ENCODE measurements at regions not wholly inside any gene's neighbourhood (a gene's known extent, or its start where the extent isn't known, plus 50 kb on each side); places are given as distances from the start of the nearest gene placed in this dataset.

DNA sequence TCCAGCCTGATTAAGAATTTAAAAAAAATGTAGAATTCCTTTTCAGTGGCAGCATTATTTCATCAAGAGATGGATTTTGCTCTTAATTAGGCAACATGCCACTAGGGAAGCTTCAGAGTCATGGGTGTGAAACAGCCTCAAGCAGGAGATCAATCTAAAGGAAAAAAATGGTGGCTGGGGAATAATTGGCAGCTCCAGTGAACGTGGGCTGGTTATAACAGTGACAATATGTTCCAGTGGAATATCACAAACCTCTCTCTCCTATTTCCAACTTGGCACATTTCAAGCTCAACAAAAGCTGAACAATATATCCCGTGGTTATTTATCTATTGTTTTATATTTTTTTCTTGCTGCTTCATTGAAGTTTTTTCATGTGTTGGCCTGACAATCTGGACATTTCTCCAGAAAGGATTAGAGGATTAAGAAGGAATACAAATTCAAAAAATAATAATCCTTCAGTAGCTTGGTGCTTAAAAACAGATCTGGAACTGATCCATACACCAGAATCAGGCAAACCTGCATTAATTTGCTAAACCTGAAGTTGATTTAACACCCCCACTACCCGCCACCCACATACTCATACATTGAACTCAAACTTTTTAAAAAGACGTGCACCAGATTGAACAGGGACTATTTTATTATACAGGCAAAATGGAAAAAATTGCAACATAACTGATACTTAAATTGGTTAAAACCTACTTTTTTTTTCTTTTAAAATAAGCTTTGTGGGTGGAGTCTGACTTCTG is 255.9 kb upstream of the SPRED2 start:
- WGBS: 98% methylated on average over 4 of the region's 4 CpGs
- Histone ChIP-seq H3K9me3 (ENCODE audit: insufficient read depth, low read depth, low read length) (no peaks in the 10 kb centered on the region), H3K36me3 (ENCODE audit: insufficient read depth, low read length) (no peaks in the 10 kb centered on the region), H3K27me3 (ENCODE audit: insufficient read depth, low read length) (no peaks in the 10 kb centered on the region), H3K9ac (ENCODE audit: low read depth, low read length) (no peak overlapping the region), H3K4me1 (ENCODE audit: insufficient read depth, low read length) (no peaks in the 10 kb centered on the region), H3K4me3 (ENCODE audit: low read length) (no peak overlapping the region), H3K27ac (ENCODE audit: low read depth, low read length) (no peak overlapping the region)

DNA sequence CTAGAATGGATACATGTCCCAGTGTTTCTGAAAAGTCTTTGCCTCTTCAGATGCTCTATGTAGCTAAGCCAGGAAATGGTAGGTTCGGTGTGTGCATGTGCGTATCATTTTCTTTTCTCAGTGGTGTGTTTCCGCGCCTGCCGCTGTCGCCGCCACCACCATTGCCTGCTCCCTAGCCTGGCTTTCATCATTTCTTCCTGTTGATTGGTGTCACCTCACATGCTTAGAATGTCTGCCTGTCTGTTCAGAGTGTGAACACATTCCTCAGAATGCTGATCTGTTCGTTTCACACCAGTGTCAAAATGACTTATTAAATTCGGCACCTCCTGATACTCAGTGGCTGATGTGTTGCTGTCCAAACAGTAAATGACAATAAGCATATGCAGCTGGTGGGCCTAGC is 255.2 kb upstream of the SPRED2 start:
- Histone ChIP-seq H3K36me3 (ENCODE audit: insufficient read depth, low read length) (no peaks in the 10 kb centered on the region), H3K4me1 (ENCODE audit: insufficient read depth, low read length) (no peaks in the 10 kb centered on the region), H3K27ac (ENCODE audit: low read depth, low read length) (no peak overlapping the region), H3K4me3 (ENCODE audit: low read length) (no peak overlapping the region), H3K9ac (ENCODE audit: low read depth, low read length) (no peak overlapping the region), H3K9me3 (ENCODE audit: insufficient read depth, low read depth, low read length) (no peaks in the 10 kb centered on the region), H3K27me3 (ENCODE audit: insufficient read depth, low read length) (no peaks in the 10 kb centered on the region)
- 95% methylated on average over 9 of the region's 9 CpGs for WGBS

DNA sequence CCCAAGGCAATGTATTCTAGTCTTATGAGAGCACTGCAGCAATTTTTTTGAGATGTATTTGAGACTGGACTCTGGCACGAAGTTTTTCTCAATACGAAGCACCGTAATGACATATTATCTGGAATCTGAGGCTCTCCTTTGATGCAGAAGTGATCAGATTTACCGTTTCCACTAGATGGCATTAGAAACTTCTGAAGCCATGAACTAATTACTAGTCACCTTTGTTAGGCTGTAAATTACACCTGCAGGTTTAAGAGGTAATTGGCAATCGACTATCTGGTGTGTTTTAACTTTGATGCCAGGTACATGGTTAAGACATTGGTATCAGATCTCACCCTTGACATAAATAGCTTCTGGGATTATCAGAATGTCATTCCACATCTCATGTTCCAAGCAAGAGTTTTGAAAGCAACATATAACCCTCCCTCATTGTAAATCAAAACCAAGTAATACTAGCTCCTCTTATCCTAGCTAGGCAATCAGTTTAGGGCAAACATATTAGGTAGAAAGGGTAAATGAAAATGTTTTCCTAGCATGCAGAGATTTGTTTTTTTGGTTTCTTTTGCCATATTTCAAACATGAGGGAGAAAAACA is 254.6 kb upstream of the SPRED2 start:
- Histone ChIP-seq H3K36me3 (ENCODE audit: insufficient read depth, low read length) (no peaks in the 10 kb centered on the region), H3K4me3 (ENCODE audit: low read length) (no peak overlapping the region), H3K4me1 (ENCODE audit: insufficient read depth, low read length) (no peaks in the 10 kb centered on the region), H3K9ac (ENCODE audit: low read depth, low read length) (no peak overlapping the region), H3K27ac (ENCODE audit: low read depth, low read length) (no peak overlapping the region), H3K27me3 (ENCODE audit: insufficient read depth, low read length) (no peaks in the 10 kb centered on the region), H3K9me3 (ENCODE audit: insufficient read depth, low read depth, low read length) (no peaks in the 10 kb centered on the region)
- WGBS: 79% methylated on average over 5 of the region's 5 CpGs

DNA sequence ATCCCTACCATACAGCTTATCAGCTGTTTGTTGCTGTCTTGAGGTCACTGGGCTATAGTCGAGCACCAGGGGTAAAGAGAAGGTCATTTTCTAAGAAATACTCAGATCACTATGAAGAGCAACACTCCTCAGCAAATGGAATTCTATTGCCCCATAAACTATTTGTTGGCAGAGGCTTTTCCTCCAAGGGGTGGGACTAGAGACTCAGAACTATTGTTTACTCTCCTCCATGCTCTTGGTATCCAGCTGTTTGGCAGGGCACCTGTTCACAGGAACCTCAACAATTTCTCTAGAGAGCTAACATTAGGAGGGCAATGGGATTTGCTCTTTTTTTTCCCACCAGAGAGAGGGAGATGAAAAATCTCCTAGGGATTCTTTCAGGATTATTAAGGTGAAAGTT is 249.1 kb upstream of the SPRED2 start:
- WGBS: 100% methylated on average over 1 of the region's 1 CpG
- Histone ChIP-seq H3K4me3 (ENCODE audit: low read length) (no peak overlapping the region), H3K27ac (ENCODE audit: low read depth, low read length) (no peak overlapping the region), H3K4me1 (ENCODE audit: insufficient read depth, low read length) (no peaks in the 10 kb centered on the region), H3K9me3 (ENCODE audit: insufficient read depth, low read depth, low read length) (no peaks in the 10 kb centered on the region), H3K27me3 (ENCODE audit: insufficient read depth, low read length) (no peaks in the 10 kb centered on the region), H3K9ac (ENCODE audit: low read depth, low read length) (no peak overlapping the region), H3K36me3 (ENCODE audit: insufficient read depth, low read length) (no peaks in the 10 kb centered on the region)

DNA sequence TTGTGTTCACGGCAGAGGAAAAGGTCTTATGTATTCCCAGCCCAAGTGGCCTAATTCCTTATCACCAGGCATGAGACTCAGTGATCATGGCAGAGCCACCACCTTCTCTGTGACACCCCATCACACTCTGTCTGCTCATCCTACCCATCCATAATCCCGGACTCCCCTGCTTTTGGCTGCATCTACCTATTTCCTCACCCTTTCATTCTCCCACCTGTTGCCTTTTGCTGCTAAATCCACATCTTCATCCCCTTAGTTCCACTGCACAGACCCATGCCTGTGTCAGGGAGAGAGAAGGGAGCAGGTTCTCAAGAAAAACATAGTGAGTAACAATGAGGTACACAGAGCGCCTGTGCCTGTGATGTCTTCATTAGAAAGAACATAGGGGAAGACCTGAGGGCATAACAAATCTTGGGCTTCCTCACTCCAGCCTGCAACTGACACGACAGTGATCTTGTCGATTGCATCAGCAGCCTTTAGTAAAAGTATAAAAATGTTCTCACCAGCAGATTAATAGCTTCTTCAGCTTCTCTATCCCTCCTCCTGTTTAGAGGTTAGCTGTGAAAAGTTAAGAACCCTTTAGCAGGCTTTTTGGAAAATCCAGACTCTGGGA is 246.5 kb upstream of the SPRED2 start:
- Histone ChIP-seq H3K4me1 (ENCODE audit: insufficient read depth, low read length) (no peaks in the 10 kb centered on the region), H3K36me3 (ENCODE audit: insufficient read depth, low read length) (no peaks in the 10 kb centered on the region), H3K9ac (ENCODE audit: low read depth, low read length) (no peak overlapping the region), H3K4me3 (ENCODE audit: low read length) (no peak overlapping the region), H3K27ac (ENCODE audit: low read depth, low read length) (no peak overlapping the region), H3K9me3 (ENCODE audit: insufficient read depth, low read depth, low read length) (no peaks in the 10 kb centered on the region), H3K27me3 (ENCODE audit: insufficient read depth, low read length) (no peaks in the 10 kb centered on the region)
- 92% methylated on average over 5 of the region's 5 CpGs for WGBS

DNA sequence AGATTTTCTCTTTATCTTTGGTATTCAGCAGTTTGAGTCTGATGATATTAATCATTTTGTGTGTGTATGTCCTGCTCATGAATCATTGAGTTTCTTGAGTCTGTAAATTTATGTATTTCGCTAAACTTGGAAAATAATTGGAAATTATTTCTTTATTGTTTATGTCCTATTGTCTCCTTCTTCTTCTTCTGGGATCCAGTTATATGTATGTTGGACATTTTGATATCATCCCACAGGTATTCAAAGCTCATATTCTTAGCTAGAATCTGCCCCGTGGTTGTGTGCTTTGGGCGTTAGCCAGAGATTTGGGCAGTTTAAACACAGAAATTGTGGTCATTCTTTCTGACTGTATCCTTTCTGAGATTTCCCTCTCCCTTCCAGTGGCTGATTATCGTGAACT is 243.0 kb upstream of the SPRED2 start:
- no peak overlapping the region for H3K9ac ChIP-seq (ENCODE audit: low read depth, low read length)
- no peaks in the 10 kb centered on the region for H3K36me3 ChIP-seq (ENCODE audit: insufficient read depth, low read length)
- no peaks in the 10 kb centered on the region for H3K9me3 ChIP-seq (ENCODE audit: insufficient read depth, low read depth, low read length)
- H3K4me1 ChIP-seq (ENCODE audit: insufficient read depth, low read length): no peaks in the 10 kb centered on the region
- H3K27me3 ChIP-seq (ENCODE audit: insufficient read depth, low read length): no peaks in the 10 kb centered on the region
- no peak overlapping the region for H3K4me3 ChIP-seq (ENCODE audit: low read length)
- no peak overlapping the region for H3K27ac ChIP-seq (ENCODE audit: low read depth, low read length)
- over 99% methylated on average over 4 of the region's 4 CpGs for WGBS

DNA sequence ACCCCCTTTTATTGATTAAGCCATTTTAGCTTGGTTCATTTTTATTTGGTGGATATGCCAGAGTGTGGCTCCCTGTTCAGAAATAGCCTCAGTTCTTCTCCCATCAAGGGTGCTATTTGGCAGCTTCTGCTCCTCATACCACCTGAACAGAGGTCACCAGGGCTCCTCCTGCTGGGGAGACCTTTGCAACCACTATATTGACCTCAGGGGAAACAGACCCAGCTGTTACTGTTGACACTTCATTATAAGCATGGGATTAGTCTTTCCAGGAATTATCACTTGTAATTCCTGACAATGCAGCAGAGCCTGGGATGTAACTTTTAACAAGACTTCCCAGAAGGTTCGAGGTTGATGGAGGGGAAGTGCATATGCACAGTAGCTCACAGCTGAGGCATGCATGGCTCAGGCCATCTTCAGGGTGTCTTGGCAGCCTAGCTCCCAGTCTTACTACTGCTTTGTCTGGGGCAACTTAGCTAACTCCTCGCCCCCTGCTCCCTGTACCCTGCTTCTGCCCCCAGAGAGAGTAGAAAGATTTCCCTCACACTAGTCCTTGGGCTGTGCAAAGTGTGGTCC is 239.4 kb upstream of the SPRED2 start:
- WGBS: 64% methylated on average over 2 of the region's 2 CpGs
- H3K36me3 ChIP-seq (ENCODE audit: insufficient read depth, low read length): no peaks in the 10 kb centered on the region
- no peaks in the 10 kb centered on the region for H3K4me1 ChIP-seq (ENCODE audit: insufficient read depth, low read length)
- no peaks in the 10 kb centered on the region for H3K27me3 ChIP-seq (ENCODE audit: insufficient read depth, low read length)
- H3K9me3 ChIP-seq (ENCODE audit: insufficient read depth, low read depth, low read length): peaks cover 15% of the 10 kb centered on the region
- H3K27ac ChIP-seq (ENCODE audit: low read depth, low read length): no peak overlapping the region
- no peak overlapping the region for H3K9ac ChIP-seq (ENCODE audit: low read depth, low read length)
- H3K4me3 ChIP-seq (ENCODE audit: low read length): no peak overlapping the region

DNA sequence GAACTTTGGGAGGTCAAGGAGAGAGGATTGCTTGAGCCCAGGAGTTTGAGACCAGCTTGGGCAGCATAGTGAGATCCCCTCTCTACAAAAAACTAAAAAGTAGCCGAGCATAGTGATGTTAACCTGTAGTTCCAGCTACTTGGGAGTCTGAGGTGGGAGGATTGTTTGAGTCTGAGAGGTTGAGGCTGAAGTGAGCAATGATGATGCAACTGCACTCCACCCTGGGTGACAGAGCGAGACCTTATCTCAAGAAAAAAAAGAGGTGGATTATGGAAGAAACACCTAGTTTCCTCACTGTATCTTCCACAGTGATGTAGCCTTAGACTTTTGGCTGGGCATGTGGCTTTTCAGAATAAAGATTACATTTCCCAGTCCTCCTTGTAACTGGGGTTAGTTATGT is 237.2 kb upstream of the SPRED2 start:
- Histone ChIP-seq H3K27ac (ENCODE audit: low read depth, low read length) (no peak overlapping the region), H3K27me3 (ENCODE audit: insufficient read depth, low read length) (no peaks in the 10 kb centered on the region), H3K9me3 (ENCODE audit: insufficient read depth, low read depth, low read length) (peaks cover 15% of the 10 kb centered on the region), H3K9ac (ENCODE audit: low read depth, low read length) (no peak overlapping the region), H3K4me1 (ENCODE audit: insufficient read depth, low read length) (no peaks in the 10 kb centered on the region), H3K4me3 (ENCODE audit: low read length) (no peak overlapping the region), H3K36me3 (ENCODE audit: insufficient read depth, low read length) (no peaks in the 10 kb centered on the region)
- 94% methylated on average over 2 of the region's 2 CpGs for WGBS

DNA sequence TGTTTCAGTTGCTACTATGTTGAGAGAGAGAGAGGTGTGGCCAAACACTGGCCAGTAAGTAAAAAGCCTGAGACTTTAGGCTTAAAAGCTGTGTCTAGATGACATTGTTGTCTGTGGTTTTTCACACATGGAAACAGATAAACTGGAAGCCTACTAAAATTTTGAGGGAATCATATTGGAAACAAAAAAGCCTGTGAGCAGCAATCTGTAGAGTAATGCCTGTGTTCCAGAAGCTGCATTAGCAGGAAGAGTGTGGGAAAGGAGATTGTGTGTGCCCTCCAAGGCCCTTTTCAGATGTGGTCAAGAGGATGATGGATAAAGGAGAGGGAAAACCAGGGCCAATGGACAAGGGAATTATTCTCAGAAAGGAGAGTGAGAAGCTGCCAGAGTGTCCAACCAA is 236.3 kb upstream of the SPRED2 start:
- no peaks in the 10 kb centered on the region for H3K27me3 ChIP-seq (ENCODE audit: insufficient read depth, low read length)
- H3K9me3 ChIP-seq (ENCODE audit: insufficient read depth, low read depth, low read length): peaks cover 15% of the 10 kb centered on the region
- H3K4me3 ChIP-seq (ENCODE audit: low read length): no peak overlapping the region
- no peaks in the 10 kb centered on the region for H3K36me3 ChIP-seq (ENCODE audit: insufficient read depth, low read length)
- H3K27ac ChIP-seq (ENCODE audit: low read depth, low read length): no peak overlapping the region
- no peak overlapping the region for H3K9ac ChIP-seq (ENCODE audit: low read depth, low read length)
- no peaks in the 10 kb centered on the region for H3K4me1 ChIP-seq (ENCODE audit: insufficient read depth, low read length)

DNA sequence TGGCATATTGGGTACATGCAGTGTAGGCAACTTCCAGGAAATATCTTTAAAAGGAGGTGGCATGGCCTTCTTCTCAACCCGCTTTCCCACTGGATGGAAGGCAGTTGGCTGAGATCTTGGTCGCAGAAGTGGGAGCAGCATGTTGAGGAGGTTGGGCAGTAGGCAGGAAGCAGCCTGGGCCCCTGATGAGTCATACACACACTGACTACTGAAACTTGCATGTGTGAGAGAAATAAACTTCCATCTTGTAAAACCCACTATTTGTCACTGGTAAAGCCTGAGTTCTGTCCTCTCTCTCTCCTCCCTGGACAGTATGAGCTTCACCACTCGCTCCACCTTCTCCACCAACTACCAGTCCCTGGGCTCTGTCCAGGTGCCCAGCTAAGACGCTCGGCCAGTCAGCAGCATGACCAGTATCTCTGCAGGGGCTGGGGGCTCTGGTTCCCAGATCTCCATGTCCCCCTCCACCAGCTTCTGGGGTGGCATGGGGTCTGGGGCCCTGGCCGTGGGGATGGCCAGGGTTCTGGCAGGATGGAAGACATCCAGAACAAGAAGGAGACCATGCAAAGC is 233.8 kb upstream of the SPRED2 start:
- no peaks in the 10 kb centered on the region for H3K36me3 ChIP-seq (ENCODE audit: insufficient read depth, low read length)
- no peak overlapping the region for H3K4me3 ChIP-seq (ENCODE audit: low read length)
- H3K9me3 ChIP-seq (ENCODE audit: insufficient read depth, low read depth, low read length): peaks cover 15% of the 10 kb centered on the region
- H3K4me1 ChIP-seq (ENCODE audit: insufficient read depth, low read length): no peaks in the 10 kb centered on the region
- no peak overlapping the region for H3K9ac ChIP-seq (ENCODE audit: low read depth, low read length)
- no peaks in the 10 kb centered on the region for H3K27me3 ChIP-seq (ENCODE audit: insufficient read depth, low read length)
- 91% methylated on average over 6 of the region's 6 CpGs for WGBS
- no peak overlapping the region for H3K27ac ChIP-seq (ENCODE audit: low read depth, low read length)

DNA sequence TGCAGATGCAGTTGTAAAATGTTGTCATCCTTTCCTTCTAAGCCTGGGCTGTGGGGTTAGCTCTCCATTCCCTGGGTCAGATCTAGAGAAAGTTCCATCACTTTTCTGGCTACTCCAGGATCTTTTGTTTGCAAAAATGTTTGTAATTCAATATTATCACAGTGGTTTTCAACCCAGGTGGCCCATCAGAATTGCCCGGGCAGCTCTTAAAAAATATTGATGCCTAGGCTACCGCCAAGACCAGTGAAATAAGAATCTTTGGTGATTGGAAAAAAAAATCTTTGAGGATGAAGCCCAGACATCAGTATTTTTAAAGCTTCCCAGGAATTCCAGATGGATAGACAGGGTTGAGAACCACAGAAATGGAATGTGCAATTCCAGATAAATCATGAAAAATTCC is 232.5 kb upstream of the SPRED2 start:
- no peak overlapping the region for H3K9ac ChIP-seq (ENCODE audit: low read depth, low read length)
- 94% methylated on average over 2 of the region's 2 CpGs for WGBS
- H3K27me3 ChIP-seq (ENCODE audit: insufficient read depth, low read length): no peaks in the 10 kb centered on the region
- no peaks in the 10 kb centered on the region for H3K4me1 ChIP-seq (ENCODE audit: insufficient read depth, low read length)
- H3K36me3 ChIP-seq (ENCODE audit: insufficient read depth, low read length): no peaks in the 10 kb centered on the region
- H3K9me3 ChIP-seq (ENCODE audit: insufficient read depth, low read depth, low read length): peaks cover 15% of the 10 kb centered on the region
- H3K4me3 ChIP-seq (ENCODE audit: low read length): no peak overlapping the region
- no peak overlapping the region for H3K27ac ChIP-seq (ENCODE audit: low read depth, low read length)

Measured in HUES64 (cell line).